HG03280 (cell line): ENCODE measurements at regions not wholly inside any gene's neighbourhood (a gene's known extent, or its start where the extent isn't known, plus 50 kb on each side); places are given as distances from the start of the nearest gene placed in this dataset.
"Not testable (repeated sequence)": the region's sequence is repeated elsewhere in the genome, so short reads cannot be mapped to it uniquely, and the experiment has no call there.

Source experiments
- ATAC-seq: cut with Tn5 transposase; IDR thresholded peaks from one replicate; pipeline ENCODE4 v1.9.1; 2021; ENCODE audit warnings: mild to moderate bottlenecking, moderate library complexity; ENCODE audit not compliant: unreplicated experiment

- no peak for ATAC-seq
Measured at GRCh38 chr17:79560527-79560926, 50.3 kb downstream of the RBFOX3 start.

GRCh38 chr17:79559111-79559887, 51.6 kb downstream of the RBFOX3 start:
- no peak for ATAC-seq

GRCh38 chr17:79558091-79558900, 52.6 kb downstream of the RBFOX3 start:
- ATAC-seq = no peak

GRCh38 chr17:79557276-79558090, 53.4 kb downstream of the RBFOX3 start:
- ATAC-seq = no peak

- ATAC-seq = no peak
Measured at GRCh38 chr17:79556271-79556670, 54.6 kb downstream of the RBFOX3 start.

GRCh38 chr17:79555543-79555942, 55.3 kb downstream of the RBFOX3 start:
- no peak for ATAC-seq

GRCh38 chr17:79554346-79554745, 56.5 kb downstream of the RBFOX3 start:
- ATAC-seq = not testable (repeated sequence)

- no peak for ATAC-seq
Measured at GRCh38 chr17:79552824-79553223, 58.0 kb downstream of the RBFOX3 start.

GRCh38 chr17:79552405-79552804, 58.4 kb downstream of the RBFOX3 start:
- no peak for ATAC-seq

GRCh38 chr17:79549141-79549915, 61.5 kb downstream of the RBFOX3 start:
- no peak for ATAC-seq

- no peak for ATAC-seq
Measured at GRCh38 chr17:79548116-79548515, 62.7 kb downstream of the RBFOX3 start.

- no peak for ATAC-seq
Measured at GRCh38 chr17:79547586-79547985, 63.3 kb downstream of the RBFOX3 start.

- not testable (repeated sequence) for ATAC-seq
Measured at GRCh38 chr17:79547171-79547570, 63.7 kb downstream of the RBFOX3 start.

- ATAC-seq = no peak
Measured at GRCh38 chr17:79546386-79546785, 64.5 kb downstream of the RBFOX3 start.

GRCh38 chr17:79545251-79546005, 65.4 kb downstream of the RBFOX3 start:
- ATAC-seq = no peak

- ATAC-seq = no peak
Measured at GRCh38 chr17:79544142-79544914, 66.5 kb downstream of the RBFOX3 start.

GRCh38 chr17:79543531-79543930, 67.3 kb downstream of the RBFOX3 start:
- ATAC-seq = no peak

GRCh38 chr17:79542718-79543117, 68.1 kb downstream of the RBFOX3 start:
- ATAC-seq = no peak
